Spleen (tissue), 7 donors: ENCODE measurements at regions not wholly inside any gene's neighbourhood (a gene's known extent, or its start where the extent isn't known, plus 50 kb on each side); places are given as distances from the start of the nearest gene placed in this dataset.

Experiments used
- POLR2A ChIP-seq, 3 donors: fragments of 450-650 bp; IDR thresholded peaks; one replicate each; pipeline ENCODE4 v1.5.1; 2017; ENCODE audit warnings: antibody characterized with exemption in 3 of 3, mild to moderate bottlenecking in 1 of 3
- POLR2AphosphoS5 ChIP-seq, 3 donors: sonication (generic); formaldehyde crosslinking; IDR thresholded peaks; one replicate each; pipeline ENCODE4 v1.5.1; 2017; ENCODE audit warnings: antibody characterized with exemption in 3 of 3
- TF ChIP-seq, protein P1 (sequence below), 11 experiments: fragments of 200-600 bp in 7 of 11; fragments of 450-650 bp in 4 of 11; sonication (generic) in 4 of 11; IDR thresholded peaks in 8 of 11; conservative IDR thresholded peaks in 3 of 11; 1 replicate in 7 of 11; 2 replicates in 4 of 11; pipeline versions ENCODE4 v1.4.0 to v1.8.0; 2016 to 2021; ENCODE audit warnings: antibody characterized with exemption in 11 of 11, inconsistent platforms in 4 of 11, mild to moderate bottlenecking in 1 of 11
- donor health status: DM: no; HTN: no; CAD: no; lungs with moderate emphysema.
- donor health status: DM: no; HTN: no; CAD: no.
- donor health status: DM: no; HTN: no; CAD: no.

DNA sequence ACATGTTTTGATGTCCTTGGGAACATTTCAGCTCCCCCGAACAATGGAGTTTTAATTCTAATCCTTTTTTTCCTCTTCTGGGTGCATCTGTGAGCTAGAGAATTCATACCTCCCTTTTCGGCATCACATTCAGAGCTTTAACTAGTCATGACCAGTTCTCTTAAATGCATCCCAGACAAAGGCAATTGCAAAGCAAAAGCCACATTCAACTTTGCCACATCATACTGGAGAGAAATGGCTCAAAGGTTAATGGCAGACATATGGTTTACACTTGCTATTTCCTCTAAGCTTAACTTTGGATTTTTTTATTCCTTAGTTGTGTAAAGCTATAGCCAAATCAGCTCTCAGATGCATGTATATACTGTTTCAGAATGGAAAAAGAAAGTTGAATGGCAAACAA is 153.3 kb downstream of the ESM1 start:
- TF ChIP-seq, protein P1, sequence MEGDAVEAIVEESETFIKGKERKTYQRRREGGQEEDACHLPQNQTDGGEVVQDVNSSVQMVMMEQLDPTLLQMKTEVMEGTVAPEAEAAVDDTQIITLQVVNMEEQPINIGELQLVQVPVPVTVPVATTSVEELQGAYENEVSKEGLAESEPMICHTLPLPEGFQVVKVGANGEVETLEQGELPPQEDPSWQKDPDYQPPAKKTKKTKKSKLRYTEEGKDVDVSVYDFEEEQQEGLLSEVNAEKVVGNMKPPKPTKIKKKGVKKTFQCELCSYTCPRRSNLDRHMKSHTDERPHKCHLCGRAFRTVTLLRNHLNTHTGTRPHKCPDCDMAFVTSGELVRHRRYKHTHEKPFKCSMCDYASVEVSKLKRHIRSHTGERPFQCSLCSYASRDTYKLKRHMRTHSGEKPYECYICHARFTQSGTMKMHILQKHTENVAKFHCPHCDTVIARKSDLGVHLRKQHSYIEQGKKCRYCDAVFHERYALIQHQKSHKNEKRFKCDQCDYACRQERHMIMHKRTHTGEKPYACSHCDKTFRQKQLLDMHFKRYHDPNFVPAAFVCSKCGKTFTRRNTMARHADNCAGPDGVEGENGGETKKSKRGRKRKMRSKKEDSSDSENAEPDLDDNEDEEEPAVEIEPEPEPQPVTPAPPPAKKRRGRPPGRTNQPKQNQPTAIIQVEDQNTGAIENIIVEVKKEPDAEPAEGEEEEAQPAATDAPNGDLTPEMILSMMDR (IDR thresholded peaks at IDR 0.05 in 8 of 11, conservative IDR thresholded peaks at IDR 0.05 in 3 of 11): no peak
- TF ChIP-seq POLR2A (IDR thresholded peaks at IDR 0.05) (no peak), POLR2AphosphoS5 (IDR thresholded peaks at IDR 0.05) (no peak)
